ENCODE measurements at regions not wholly inside any gene's neighbourhood (a gene's known extent, or its start where the extent isn't known, plus 50 kb on each side); places are given as distances from the start of the nearest gene placed in this dataset.
"Not testable (repeated sequence)": the region's sequence is repeated elsewhere in the genome, so short reads cannot be mapped to it uniquely, and the experiment has no call there.

GRCh38 chr14:98208943-98209342 lies 1063.1 kb downstream of the BCL11B start:
- no peaks in the 10 kb centered on the region for H3K9me3 ChIP-seq (ENCODE audit: control insufficient read depth in 2 of 2, low read length in 2 of 2)
- no peaks in the 10 kb centered on the region for H3K4me1 ChIP-seq (ENCODE audit: control insufficient read depth in 2 of 2, insufficient read depth in 2 of 2, low read length in 2 of 2)
- H3K27ac ChIP-seq (ENCODE audit: low read depth in 2 of 2, low read length in 2 of 2), result no peak overlapping the region
- H3K9ac ChIP-seq (ENCODE audit: low read depth in 1 of 2, low read length in 2 of 2), result no peak overlapping the region
- H3K27me3 ChIP-seq (ENCODE audit: control insufficient read depth in 2 of 2, insufficient read depth in 2 of 2, low read length in 2 of 2), result peaks cover 0 to 2% of the 10 kb centered on the region in 2 donors
- no peaks in the 10 kb centered on the region for H3K36me3 ChIP-seq (ENCODE audit: control insufficient read depth in 2 of 2, insufficient read depth in 2 of 2, low read length in 2 of 2)
- H3K4me3 ChIP-seq (ENCODE audit: low read length in 2 of 2), result no peak overlapping the region

- Histone ChIP-seq H3K9ac (ENCODE audit: low read depth in 1 of 2, low read length in 2 of 2) (no peak overlapping the region), H3K27ac (ENCODE audit: low read depth in 2 of 2, low read length in 2 of 2) (no peak overlapping the region), H3K4me3 (ENCODE audit: low read length in 2 of 2) (no peak overlapping the region), H3K27me3 (ENCODE audit: control insufficient read depth in 2 of 2, insufficient read depth in 2 of 2, low read length in 2 of 2) (peaks cover 0 to 2% of the 10 kb centered on the region in 2 donors), H3K36me3 (ENCODE audit: control insufficient read depth in 2 of 2, insufficient read depth in 2 of 2, low read length in 2 of 2) (no peaks in the 10 kb centered on the region), H3K9me3 (ENCODE audit: control insufficient read depth in 2 of 2, low read length in 2 of 2) (no peaks in the 10 kb centered on the region), H3K4me1 (ENCODE audit: control insufficient read depth in 2 of 2, insufficient read depth in 2 of 2, low read length in 2 of 2) (no peaks in the 10 kb centered on the region)
Observed at GRCh38 chr14:98210045-98210672, 1061.8 kb downstream of the BCL11B start.

GRCh38 chr14:98217530-98217929 lies 1054.5 kb downstream of the BCL11B start:
- H3K9me3 ChIP-seq (ENCODE audit: control insufficient read depth in 2 of 2, low read length in 2 of 2), result no peaks in the 10 kb centered on the region
- H3K4me3 ChIP-seq (ENCODE audit: low read length in 2 of 2), result no peak overlapping the region
- H3K4me1 ChIP-seq (ENCODE audit: control insufficient read depth in 2 of 2, insufficient read depth in 2 of 2, low read length in 2 of 2), result no peaks in the 10 kb centered on the region
- H3K9ac ChIP-seq (ENCODE audit: low read depth in 1 of 2, low read length in 2 of 2), result no peak overlapping the region
- no peak overlapping the region for H3K27ac ChIP-seq (ENCODE audit: low read depth in 2 of 2, low read length in 2 of 2)
- H3K36me3 ChIP-seq (ENCODE audit: control insufficient read depth in 2 of 2, insufficient read depth in 2 of 2, low read length in 2 of 2), result no peaks in the 10 kb centered on the region
- H3K27me3 ChIP-seq (ENCODE audit: control insufficient read depth in 2 of 2, insufficient read depth in 2 of 2, low read length in 2 of 2), result peaks cover 0 to 9% of the 10 kb centered on the region in 2 donors

GRCh38 chr14:98218218-98218617 lies 1053.8 kb downstream of the BCL11B start:
- no peak overlapping the region for H3K27ac ChIP-seq (ENCODE audit: low read depth in 2 of 2, low read length in 2 of 2)
- no peaks in the 10 kb centered on the region for H3K9me3 ChIP-seq (ENCODE audit: control insufficient read depth in 2 of 2, low read length in 2 of 2)
- H3K4me1 ChIP-seq (ENCODE audit: control insufficient read depth in 2 of 2, insufficient read depth in 2 of 2, low read length in 2 of 2), result no peaks in the 10 kb centered on the region
- no peaks in the 10 kb centered on the region for H3K36me3 ChIP-seq (ENCODE audit: control insufficient read depth in 2 of 2, insufficient read depth in 2 of 2, low read length in 2 of 2)
- H3K9ac ChIP-seq (ENCODE audit: low read depth in 1 of 2, low read length in 2 of 2), result no peak overlapping the region
- peaks cover 0 to 9% of the 10 kb centered on the region in 2 donors for H3K27me3 ChIP-seq (ENCODE audit: control insufficient read depth in 2 of 2, insufficient read depth in 2 of 2, low read length in 2 of 2)
- no peak overlapping the region for H3K4me3 ChIP-seq (ENCODE audit: low read length in 2 of 2)

- Histone ChIP-seq H3K4me1 (ENCODE audit: control insufficient read depth in 2 of 2, insufficient read depth in 2 of 2, low read length in 2 of 2) (no peaks in the 10 kb centered on the region), H3K27me3 (ENCODE audit: control insufficient read depth in 2 of 2, insufficient read depth in 2 of 2, low read length in 2 of 2) (peaks cover 0 to 9% of the 10 kb centered on the region in 2 donors), H3K36me3 (ENCODE audit: control insufficient read depth in 2 of 2, insufficient read depth in 2 of 2, low read length in 2 of 2) (no peaks in the 10 kb centered on the region), H3K27ac (ENCODE audit: low read depth in 2 of 2, low read length in 2 of 2) (no peak overlapping the region), H3K4me3 (ENCODE audit: low read length in 2 of 2) (no peak overlapping the region), H3K9me3 (ENCODE audit: control insufficient read depth in 2 of 2, low read length in 2 of 2) (no peaks in the 10 kb centered on the region), H3K9ac (ENCODE audit: low read depth in 1 of 2, low read length in 2 of 2) (no peak overlapping the region)
Observed at GRCh38 chr14:98219638-98220037, 1052.4 kb downstream of the BCL11B start.

GRCh38 chr14:98223106-98223505 lies 1048.9 kb downstream of the BCL11B start:
- H3K36me3 ChIP-seq (ENCODE audit: control insufficient read depth in 2 of 2, insufficient read depth in 2 of 2, low read length in 2 of 2), result no peaks in the 10 kb centered on the region
- no peak overlapping the region for H3K9ac ChIP-seq (ENCODE audit: low read depth in 1 of 2, low read length in 2 of 2)
- no peaks in the 10 kb centered on the region for H3K27me3 ChIP-seq (ENCODE audit: control insufficient read depth in 2 of 2, insufficient read depth in 2 of 2, low read length in 2 of 2)
- H3K4me1 ChIP-seq (ENCODE audit: control insufficient read depth in 2 of 2, insufficient read depth in 2 of 2, low read length in 2 of 2), result no peaks in the 10 kb centered on the region
- H3K4me3 ChIP-seq (ENCODE audit: low read length in 2 of 2), result no peak overlapping the region
- H3K27ac ChIP-seq (ENCODE audit: low read depth in 2 of 2, low read length in 2 of 2), result no peak overlapping the region
- no peaks in the 10 kb centered on the region for H3K9me3 ChIP-seq (ENCODE audit: control insufficient read depth in 2 of 2, low read length in 2 of 2)

GRCh38 chr14:98223710-98224109 lies 1048.3 kb downstream of the BCL11B start:
- H3K4me3 ChIP-seq (ENCODE audit: low read length in 2 of 2); H3K27me3 ChIP-seq (ENCODE audit: control insufficient read depth in 2 of 2, insufficient read depth in 2 of 2, low read length in 2 of 2); H3K9ac ChIP-seq (ENCODE audit: low read depth in 1 of 2, low read length in 2 of 2); H3K27ac ChIP-seq (ENCODE audit: low read depth in 2 of 2, low read length in 2 of 2); H3K36me3 ChIP-seq (ENCODE audit: control insufficient read depth in 2 of 2, insufficient read depth in 2 of 2, low read length in 2 of 2); H3K4me1 ChIP-seq (ENCODE audit: control insufficient read depth in 2 of 2, insufficient read depth in 2 of 2, low read length in 2 of 2); H3K9me3 ChIP-seq (ENCODE audit: control insufficient read depth in 2 of 2, low read length in 2 of 2): not testable (repeated sequence)

GRCh38 chr14:98226411-98226810 lies 1045.6 kb downstream of the BCL11B start:
- Histone ChIP-seq H3K4me3 (ENCODE audit: low read length in 2 of 2) (no peak overlapping the region), H3K4me1 (ENCODE audit: control insufficient read depth in 2 of 2, insufficient read depth in 2 of 2, low read length in 2 of 2) (no peaks in the 10 kb centered on the region), H3K36me3 (ENCODE audit: control insufficient read depth in 2 of 2, insufficient read depth in 2 of 2, low read length in 2 of 2) (no peaks in the 10 kb centered on the region), H3K27me3 (ENCODE audit: control insufficient read depth in 2 of 2, insufficient read depth in 2 of 2, low read length in 2 of 2) (peaks cover 2% of the 10 kb centered on the region in 2 donors), H3K27ac (ENCODE audit: low read depth in 2 of 2, low read length in 2 of 2) (no peak overlapping the region), H3K9me3 (ENCODE audit: control insufficient read depth in 2 of 2, low read length in 2 of 2) (no peaks in the 10 kb centered on the region), H3K9ac (ENCODE audit: low read depth in 1 of 2, low read length in 2 of 2) (no peak overlapping the region)

GRCh38 chr14:98227000-98227726 lies 1044.8 kb downstream of the BCL11B start:
- Histone ChIP-seq H3K36me3 (ENCODE audit: control insufficient read depth in 2 of 2, insufficient read depth in 2 of 2, low read length in 2 of 2) (no peaks in the 10 kb centered on the region), H3K4me1 (ENCODE audit: control insufficient read depth in 2 of 2, insufficient read depth in 2 of 2, low read length in 2 of 2) (no peaks in the 10 kb centered on the region), H3K27ac (ENCODE audit: low read depth in 2 of 2, low read length in 2 of 2) (no peak overlapping the region), H3K9me3 (ENCODE audit: control insufficient read depth in 2 of 2, low read length in 2 of 2) (no peaks in the 10 kb centered on the region), H3K27me3 (ENCODE audit: control insufficient read depth in 2 of 2, insufficient read depth in 2 of 2, low read length in 2 of 2) (peaks cover 2 to 4% of the 10 kb centered on the region in 2 donors), H3K4me3 (ENCODE audit: low read length in 2 of 2) (no peak overlapping the region), H3K9ac (ENCODE audit: low read depth in 1 of 2, low read length in 2 of 2) (no peak overlapping the region)

GRCh38 chr14:98227727-98228111 lies 1044.3 kb downstream of the BCL11B start:
- Histone ChIP-seq H3K36me3 (ENCODE audit: control insufficient read depth in 2 of 2, insufficient read depth in 2 of 2, low read length in 2 of 2) (no peaks in the 10 kb centered on the region), H3K27ac (ENCODE audit: low read depth in 2 of 2, low read length in 2 of 2) (no peak overlapping the region), H3K9ac (ENCODE audit: low read depth in 1 of 2, low read length in 2 of 2) (no peak overlapping the region), H3K4me3 (ENCODE audit: low read length in 2 of 2) (no peak overlapping the region), H3K9me3 (ENCODE audit: control insufficient read depth in 2 of 2, low read length in 2 of 2) (no peaks in the 10 kb centered on the region), H3K27me3 (ENCODE audit: control insufficient read depth in 2 of 2, insufficient read depth in 2 of 2, low read length in 2 of 2) (peaks cover 2 to 4% of the 10 kb centered on the region in 2 donors), H3K4me1 (ENCODE audit: control insufficient read depth in 2 of 2, insufficient read depth in 2 of 2, low read length in 2 of 2) (no peaks in the 10 kb centered on the region)

All from mucosa of rectum (tissue), 2 donors.